Keratinocyte (primary cell): ENCODE measurements at regions not wholly inside any gene's neighbourhood (a gene's known extent, or its start where the extent isn't known, plus 50 kb on each side); places are given as distances from the start of the nearest gene placed in this dataset.

Source experiments
- DNase-seq: peaks from one replicate; pipeline ENCODE4 v3.0.0-alpha.2; 2011; ENCODE audit warnings: low read depth, missing footprints, low spot score
- FAIRE-seq: peaks from 2 replicates; lab custom pipeline; 2011; peaks lifted over from hg19 to GRCh38; lab: Jason Lieb, UNC
- H2AFZ ChIP-seq: 2 replicates; pipeline ENCODE4 v1.6.0; 2012; ENCODE audit warnings: low read length, control low read depth, inconsistent platforms; ENCODE audit not compliant: control insufficient read depth
- H3K27ac ChIP-seq: 2 replicates; pipeline ENCODE4 v1.5.1; 2011; ENCODE audit warnings: low read length; ENCODE audit not compliant: control insufficient read depth, insufficient read depth
- H3K27me3 ChIP-seq: 3 replicates; pipeline ENCODE4 v1.6.0; 2011; ENCODE audit warnings: low read length; ENCODE audit not compliant: control insufficient read depth, insufficient read depth; ENCODE audit errors: extremely low read depth
- H3K36me3 ChIP-seq, 2 experiments: 2 replicates in 1 of 2; 3 replicates in 1 of 2; pipeline ENCODE4 v1.5.1; 2011; ENCODE audit warnings: low read length in 2 of 2, mild to moderate bottlenecking in 1 of 2; ENCODE audit not compliant: control insufficient read depth in 2 of 2, insufficient read depth in 2 of 2; ENCODE audit errors: extremely low read depth in 1 of 2
- H3K4me1 ChIP-seq: 3 replicates; pipeline ENCODE4 v1.5.1; 2011; ENCODE audit warnings: low read length; ENCODE audit not compliant: control insufficient read depth, insufficient read depth; ENCODE audit errors: extremely low read depth
- H3K4me2 ChIP-seq: 3 replicates; pipeline ENCODE4 v1.6.0; 2011; ENCODE audit warnings: low read depth, low read length; ENCODE audit not compliant: control insufficient read depth, insufficient read depth; ENCODE audit errors: extremely low read depth
- H3K4me3 ChIP-seq, 3 experiments: fragments of 200-600 bp in 1 of 3; sonication (generic) in 1 of 3; 2 replicates in 2 of 3; 3 replicates in 1 of 3; pipeline ENCODE4 v1.5.1; 2011 to 2016; ENCODE audit warnings: low read length in 3 of 3, mild to moderate bottlenecking in 3 of 3, control low read depth in 2 of 3, inconsistent platforms in 1 of 3, low read depth in 1 of 3, mixed read lengths in 1 of 3, mixed run types in 1 of 3, moderate library complexity in 1 of 3; ENCODE audit not compliant: control insufficient read depth in 2 of 3, insufficient read depth in 2 of 3; ENCODE audit errors: extremely low read depth in 1 of 3
- H3K79me2 ChIP-seq: 2 replicates; pipeline ENCODE4 v1.6.0; 2012; ENCODE audit warnings: low read length; ENCODE audit not compliant: control insufficient read depth, insufficient read depth
- H3K9ac ChIP-seq: 3 replicates; pipeline ENCODE4 v1.6.0; 2011; ENCODE audit warnings: low read length; ENCODE audit not compliant: control insufficient read depth, insufficient read depth; ENCODE audit errors: extremely low read depth
- H3K9me1 ChIP-seq: 3 replicates; pipeline ENCODE4 v1.6.0; 2011; ENCODE audit warnings: low read length; ENCODE audit not compliant: control insufficient read depth, insufficient read depth; ENCODE audit errors: extremely low read depth
- H3K9me3 ChIP-seq: 2 replicates; pipeline ENCODE4 v1.5.1; 2012; ENCODE audit warnings: low read depth, low read length; ENCODE audit not compliant: control insufficient read depth
- H4K20me1 ChIP-seq: 3 replicates; pipeline ENCODE4 v1.6.0; 2011; ENCODE audit warnings: low read length; ENCODE audit not compliant: control insufficient read depth, insufficient read depth; ENCODE audit errors: extremely low read depth
- CTCF ChIP-seq, 3 experiments: IDR thresholded peaks in 1 of 3; conservative IDR thresholded peaks in 1 of 3; optimal IDR thresholded peaks in 1 of 3; 2 replicates in 2 of 3; 3 replicates in 1 of 3; pipeline versions ENCODE3 to v1.5.1; 2011; ENCODE audit warnings: low read length in 3 of 3, mild to moderate bottlenecking in 3 of 3, moderate library complexity in 2 of 3, control low read depth in 1 of 3, inconsistent platforms in 1 of 3; ENCODE audit not compliant: insufficient read depth in 2 of 3; ENCODE audit errors: extremely low read depth in 1 of 3
- EZH2 ChIP-seq: IDR thresholded peaks from one replicate; pipeline ENCODE4 v1.6.1; 2012; ENCODE audit warnings: inconsistent platforms, mild to moderate bottlenecking, low read length, moderate library complexity
- dilution Hi-C: fragments of 300-500 bp; cut with MboI; formaldehyde crosslinking; loops from one replicate; pipeline ENCODE4 v1.7.0; 2020; ENCODE audit warnings: low sequenced_read_pairs; ENCODE audit not compliant: extremely low pct_ligation_motif_present

GRCh38 chr9:105150991-105151685 is 93.3 kb upstream of the SLC44A1 start:
- no peaks in the 10 kb centered on the region for H3K9me1 ChIP-seq
- peaks cover 14% of the 10 kb centered on the region for H3K4me1 ChIP-seq
- H3K9me3 ChIP-seq = no peaks in the 10 kb centered on the region
- no peak overlapping the region for H3K27ac ChIP-seq
- no peaks in the 10 kb centered on the region for H3K27me3 ChIP-seq
- H3K9ac ChIP-seq = no peak overlapping the region
- FAIRE-seq (peak; percentile 57), DNase-seq (no peak)
- no peak overlapping the region for H3K4me3 ChIP-seq
- no peak overlapping the region for H2AFZ ChIP-seq
- H3K4me2 ChIP-seq = no peak overlapping the region
- H3K79me2 ChIP-seq = no peaks in the 10 kb centered on the region
- dilution Hi-C loops = no loop called here
- TF ChIP-seq CTCF (optimal IDR thresholded peaks at IDR 0.05 in 1 of 3, IDR thresholded peaks at IDR 0.05 in 1 of 3, conservative IDR thresholded peaks at IDR 0.05 in 1 of 3; ENCODE audit: extremely low read depth in 1 of 3, insufficient read depth in 2 of 3, low read length in 3 of 3) = no peak
- TF ChIP-seq EZH2 = no peak
- H4K20me1 ChIP-seq = no peaks in the 10 kb centered on the region
- H3K36me3 ChIP-seq = no peaks in the 10 kb centered on the region

GRCh38 chr9:105151686-105151995 is 92.8 kb upstream of the SLC44A1 start:
- H3K27me3 ChIP-seq = no peaks in the 10 kb centered on the region
- dilution Hi-C loops = no loop called here
- no peaks in the 10 kb centered on the region for H3K9me1 ChIP-seq
- peaks cover 14% of the 10 kb centered on the region for H3K4me1 ChIP-seq
- TF ChIP-seq CTCF (optimal IDR thresholded peaks at IDR 0.05 in 1 of 3, IDR thresholded peaks at IDR 0.05 in 1 of 3, conservative IDR thresholded peaks at IDR 0.05 in 1 of 3; ENCODE audit: extremely low read depth in 1 of 3, insufficient read depth in 2 of 3, low read length in 3 of 3) = no peak
- TF ChIP-seq EZH2 = no peak
- H3K36me3 ChIP-seq = no peaks in the 10 kb centered on the region
- DNase-seq (no peak), FAIRE-seq (no peak)
- no peak overlapping the region for H3K4me3 ChIP-seq
- H4K20me1 ChIP-seq = no peaks in the 10 kb centered on the region
- no peaks in the 10 kb centered on the region for H3K9me3 ChIP-seq
- no peak overlapping the region for H3K27ac ChIP-seq
- no peak overlapping the region for H3K9ac ChIP-seq
- no peaks in the 10 kb centered on the region for H3K79me2 ChIP-seq
- no peak overlapping the region for H2AFZ ChIP-seq
- no peak overlapping the region for H3K4me2 ChIP-seq
